OCI-LY7 (cell line): ENCODE measurements at regions not wholly inside any gene's neighbourhood (a gene's known extent, or its start where the extent isn't known, plus 50 kb on each side); places are given as distances from the start of the nearest gene placed in this dataset.

Experiments used
- BruUV-seq: library from RNA; stranded (reverse); fragments of 400-500 nt; replicated peaks from 2 replicates; lab custom pipeline; 2021; lab: Mats Ljungman, UMichigan
- CTCF ChIA-PET: fragments of 300-600 bp; sonication (Branson Sonifier 250); formaldehyde crosslinking; loops from one replicate; lab custom pipeline; 2022; ENCODE audit warnings: antibody characterized with exemption; ENCODE audit not compliant: unreplicated experiment; lab: Charles Lee
- POLR2A ChIA-PET: fragments of 300-600 bp; sonication (Branson Sonifier 250); formaldehyde crosslinking; loops from one replicate; lab custom pipeline; 2022; ENCODE audit warnings: antibody characterized with exemption; lab: Charles Lee
- DNase-seq: peaks from one replicate; pipeline ENCODE4 v3.0.0-alpha.2; 2015; ENCODE audit warnings: low spot score
- H2AFZ ChIP-seq: fragments of 200-600 bp; sonication (generic), shearing (Covaris generic); 2 replicates; pipeline ENCODE4 v1.6.1; 2014; ENCODE audit warnings: mild to moderate bottlenecking, antibody characterized with exemption, low read length, moderate library complexity
- H3K27ac ChIP-seq: fragments of 200-600 bp; sonication (generic); 2 replicates; pipeline ENCODE4 v1.5.1; 2014; ENCODE audit warnings: mixed run types, low read depth, mild to moderate bottlenecking, moderate library complexity, low read length, inconsistent platforms; ENCODE audit not compliant: poor library complexity, severe bottlenecking
- H3K36me3 ChIP-seq: fragments of 200-600 bp; sonication (generic); 2 replicates; pipeline ENCODE4 v1.6.1; 2014; ENCODE audit warnings: mild to moderate bottlenecking, antibody characterized with exemption, low read length, moderate library complexity, mixed read lengths; ENCODE audit not compliant: insufficient read depth
- H3K4me1 ChIP-seq: fragments of 200-600 bp; sonication (generic); 2 replicates; pipeline ENCODE4 v1.5.1; 2014; ENCODE audit warnings: mild to moderate bottlenecking, low read length; ENCODE audit not compliant: insufficient read depth, poor library complexity, severe bottlenecking
- H3K4me2 ChIP-seq: fragments of 200-600 bp; sonication (generic); 2 replicates; pipeline ENCODE4 v1.6.1; 2014; ENCODE audit warnings: mild to moderate bottlenecking, low read length
- H3K4me3 ChIP-seq: fragments of 200-600 bp; sonication (generic); 2 replicates; pipeline ENCODE4 v1.5.1; 2014; ENCODE audit warnings: mild to moderate bottlenecking, low read depth, low read length; ENCODE audit not compliant: poor library complexity, severe bottlenecking
- H3K79me2 ChIP-seq: fragments of 200-600 bp; sonication (generic); 2 replicates; pipeline ENCODE4 v1.6.1; 2016; ENCODE audit warnings: low read depth, mild to moderate bottlenecking, low read length, moderate library complexity, mixed read lengths; ENCODE audit not compliant: insufficient read depth
- H3K9me2 ChIP-seq: fragments of 200-600 bp; sonication (generic); 2 replicates; pipeline ENCODE4 v1.6.1; 2016; ENCODE audit warnings: mild to moderate bottlenecking, low read length, mixed read lengths; ENCODE audit not compliant: insufficient read depth
- H3K9me3 ChIP-seq: fragments of 200-600 bp; sonication (generic); 2 replicates; pipeline ENCODE4 v1.6.1; 2014; ENCODE audit warnings: mild to moderate bottlenecking, mixed run types, low read length, mixed read lengths
- H4K20me1 ChIP-seq: fragments of 200-600 bp; sonication (generic); 2 replicates; pipeline ENCODE4 v1.6.1; 2014; ENCODE audit warnings: mild to moderate bottlenecking, antibody characterized with exemption, low read length, moderate library complexity, mixed read lengths; ENCODE audit not compliant: insufficient read depth
- EZH2phosphoT487 ChIP-seq: fragments of 200-600 bp; sonication (generic); IDR thresholded peaks from 2 replicates; pipeline ENCODE4 v1.6.1; 2018; ENCODE audit warnings: low read depth, borderline replicate concordance, mild to moderate bottlenecking, mixed run types, antibody characterized with exemption, low read length, moderate library complexity, mixed read lengths
- intact Hi-C: fragments of 100-400 bp; cut with micrococcal nuclease; formaldehyde crosslinking; loops from one replicate; pipeline ENCODE4 v1.10.0; 2022; ENCODE audit not compliant: unreplicated experiment
- TF ChIP-seq, protein P1 (sequence below): fragments of 200-600 bp; sonication (generic); conservative IDR thresholded peaks from 2 replicates; pipeline ENCODE4 v1.5.1; 2014; ENCODE audit warnings: mild to moderate bottlenecking, antibody characterized with exemption, low read length, moderate library complexity, mixed read lengths

DNA sequence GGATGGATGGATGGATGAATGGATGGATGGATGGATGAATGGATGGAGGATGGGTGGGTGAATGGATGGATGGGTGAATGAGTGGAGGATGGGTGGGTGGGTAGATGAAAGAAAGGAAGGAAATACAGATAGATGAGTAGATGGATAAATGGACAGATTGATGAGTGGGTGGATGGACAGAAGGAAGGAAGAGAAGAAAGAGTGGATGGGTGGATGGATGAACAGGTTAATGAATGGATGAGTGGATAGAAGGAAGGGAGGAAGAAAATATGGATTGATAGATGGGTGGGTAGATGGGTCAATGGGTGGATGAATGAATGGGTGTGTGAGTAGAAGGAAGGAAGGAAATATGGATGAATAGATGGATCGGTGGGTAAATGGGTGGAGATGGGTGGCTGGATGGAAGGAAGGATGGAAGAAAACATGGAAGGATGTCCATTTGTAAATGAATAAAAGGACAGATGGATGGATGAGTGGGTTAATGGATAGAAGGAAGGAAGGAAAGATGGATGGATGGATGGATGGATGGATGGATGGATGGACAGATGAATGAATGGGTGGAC lies 97.3 kb upstream of the TNRC6C start:
- intact Hi-C loops = loop anchor here (10.0 kb wide), 2 partner anchors 536 to 776 kb away; no protein-coding TSS in a partner anchor
- Histone ChIP-seq H3K79me2 (no peaks in the 10 kb centered on the region), H3K4me1 (peaks cover 33% of the 10 kb centered on the region), H3K4me2 (no peak overlapping the region), H3K9me2 (no peaks in the 10 kb centered on the region), H3K9me3 (no peaks in the 10 kb centered on the region), H3K36me3 (no peaks in the 10 kb centered on the region), H4K20me1 (no peaks in the 10 kb centered on the region), H2AFZ (no peak overlapping the region), H3K4me3 (no peak overlapping the region), H3K27ac (no peak overlapping the region)
- CTCF ChIA-PET = no interaction called here
- TF ChIP-seq EZH2phosphoT487 = no peak
- TF ChIP-seq, protein P1, sequence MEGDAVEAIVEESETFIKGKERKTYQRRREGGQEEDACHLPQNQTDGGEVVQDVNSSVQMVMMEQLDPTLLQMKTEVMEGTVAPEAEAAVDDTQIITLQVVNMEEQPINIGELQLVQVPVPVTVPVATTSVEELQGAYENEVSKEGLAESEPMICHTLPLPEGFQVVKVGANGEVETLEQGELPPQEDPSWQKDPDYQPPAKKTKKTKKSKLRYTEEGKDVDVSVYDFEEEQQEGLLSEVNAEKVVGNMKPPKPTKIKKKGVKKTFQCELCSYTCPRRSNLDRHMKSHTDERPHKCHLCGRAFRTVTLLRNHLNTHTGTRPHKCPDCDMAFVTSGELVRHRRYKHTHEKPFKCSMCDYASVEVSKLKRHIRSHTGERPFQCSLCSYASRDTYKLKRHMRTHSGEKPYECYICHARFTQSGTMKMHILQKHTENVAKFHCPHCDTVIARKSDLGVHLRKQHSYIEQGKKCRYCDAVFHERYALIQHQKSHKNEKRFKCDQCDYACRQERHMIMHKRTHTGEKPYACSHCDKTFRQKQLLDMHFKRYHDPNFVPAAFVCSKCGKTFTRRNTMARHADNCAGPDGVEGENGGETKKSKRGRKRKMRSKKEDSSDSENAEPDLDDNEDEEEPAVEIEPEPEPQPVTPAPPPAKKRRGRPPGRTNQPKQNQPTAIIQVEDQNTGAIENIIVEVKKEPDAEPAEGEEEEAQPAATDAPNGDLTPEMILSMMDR = no peak
- no peak for DNase-seq
- POLR2A ChIA-PET = no interaction called here
- no TSS peak for BruUV-seq

DNA sequence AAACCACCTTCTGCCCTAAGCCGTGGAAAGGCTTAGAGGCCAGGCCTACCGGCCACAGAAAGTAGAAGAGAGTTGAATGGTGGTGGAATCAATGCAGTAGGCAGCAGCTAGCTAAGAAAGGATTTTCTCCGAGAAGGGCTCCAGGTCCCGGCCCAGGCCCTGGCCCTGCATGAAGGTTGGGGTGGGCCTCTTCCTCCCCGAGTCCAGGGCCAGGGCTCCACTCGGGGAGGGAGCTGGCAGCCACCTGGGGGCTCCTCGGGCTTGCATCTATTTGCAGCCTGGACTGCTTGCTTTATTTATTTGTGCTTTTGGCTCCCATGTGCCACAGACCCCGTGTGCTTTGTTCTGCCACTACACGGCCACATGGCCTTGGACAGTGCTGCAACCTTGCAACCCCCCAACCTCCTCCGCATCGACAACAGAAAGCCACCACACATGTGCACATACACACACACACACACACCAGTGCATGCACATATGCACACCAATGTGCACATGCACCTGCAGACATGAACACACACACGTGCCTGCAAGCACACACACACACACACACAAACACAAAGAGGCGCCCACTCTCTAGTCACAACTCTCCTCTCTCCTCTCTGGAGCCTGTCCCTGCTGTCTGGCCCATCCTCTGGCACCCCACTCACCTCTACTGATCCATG lies 96.4 kb upstream of the TNRC6C start:
- Histone ChIP-seq H3K4me2 (no peak overlapping the region), H2AFZ (no peak overlapping the region), H3K27ac (no peak overlapping the region), H3K36me3 (no peaks in the 10 kb centered on the region), H3K9me2 (no peaks in the 10 kb centered on the region), H3K9me3 (no peaks in the 10 kb centered on the region), H3K79me2 (no peaks in the 10 kb centered on the region), H3K4me3 (no peak overlapping the region), H4K20me1 (no peaks in the 10 kb centered on the region), H3K4me1 (peaks cover 36% of the 10 kb centered on the region)
- intact Hi-C loops = loop anchor here (10.0 kb wide), 2 partner anchors 537 to 777 kb away; no protein-coding TSS in a partner anchor
- DNase-seq = no peak
- TF ChIP-seq EZH2phosphoT487 = no peak
- TF ChIP-seq, protein P1 = no peak
- CTCF ChIA-PET = no interaction called here
- BruUV-seq = no TSS peak
- POLR2A ChIA-PET = interaction anchor here (1.1 kb wide), 1 partner anchor 96 kb away, joined by 6 read pairs; the partner anchor contains the start of gene TNRC6C
